ENCODE measurements at regions not wholly inside any gene's neighbourhood (a gene's known extent, or its start where the extent isn't known, plus 50 kb on each side); places are given as distances from the start of the nearest gene placed in this dataset.
"Not testable (repeated sequence)": the region's sequence is repeated elsewhere in the genome, so short reads cannot be mapped to it uniquely, and the experiment has no call there.

GRCh38 chr5:163730206-163730756 lies 224.9 kb downstream of the MAT2B start:
- H3K27ac ChIP-seq, result no peak overlapping the region
- no peak for TF ChIP-seq CTCF (conservative IDR thresholded peaks at IDR 0.05)

GRCh38 chr5:163731256-163731655 lies 225.8 kb downstream of the MAT2B start:
- no peak overlapping the region for H3K27ac ChIP-seq
- TF ChIP-seq CTCF (conservative IDR thresholded peaks at IDR 0.05), result no peak

GRCh38 chr5:163735069-163735468 lies 229.7 kb downstream of the MAT2B start:
- TF ChIP-seq CTCF (conservative IDR thresholded peaks at IDR 0.05), result no peak
- H3K27ac ChIP-seq, result no peak overlapping the region

DNA sequence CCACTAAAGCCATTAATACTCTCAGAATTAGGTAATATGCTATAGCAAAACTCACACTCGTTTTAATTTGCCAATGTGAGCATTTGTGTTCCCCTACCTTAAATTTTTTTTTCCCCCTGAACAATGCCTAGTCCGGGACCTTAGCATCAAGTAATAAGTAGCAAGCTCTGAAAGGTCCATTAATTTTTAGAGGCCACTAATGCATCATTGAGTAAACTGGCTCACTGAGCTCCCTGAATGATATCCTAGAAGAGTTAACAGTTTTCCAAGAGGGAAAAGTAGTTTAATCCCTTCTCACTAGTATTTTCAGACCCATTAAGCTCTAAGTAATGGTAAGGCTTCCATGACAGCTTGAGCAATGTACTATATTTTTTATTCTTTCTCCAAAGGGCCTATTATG lies 242.2 kb downstream of the MAT2B start:
- no peak overlapping the region for H3K27ac ChIP-seq
- TF ChIP-seq CTCF (conservative IDR thresholded peaks at IDR 0.05), result no peak

- no peak overlapping the region for H3K27ac ChIP-seq
- no peak for TF ChIP-seq CTCF (conservative IDR thresholded peaks at IDR 0.05)
Measured at GRCh38 chr5:163748934-163749333, 243.5 kb downstream of the MAT2B start.

- H3K27ac ChIP-seq, result not testable (repeated sequence)
Measured at GRCh38 chr5:163750415-163750814, 245.0 kb downstream of the MAT2B start.

- no peak overlapping the region for H3K27ac ChIP-seq
- no peak for TF ChIP-seq CTCF (conservative IDR thresholded peaks at IDR 0.05)
Measured at GRCh38 chr5:163755505-163755904, 250.1 kb downstream of the MAT2B start.

DNA sequence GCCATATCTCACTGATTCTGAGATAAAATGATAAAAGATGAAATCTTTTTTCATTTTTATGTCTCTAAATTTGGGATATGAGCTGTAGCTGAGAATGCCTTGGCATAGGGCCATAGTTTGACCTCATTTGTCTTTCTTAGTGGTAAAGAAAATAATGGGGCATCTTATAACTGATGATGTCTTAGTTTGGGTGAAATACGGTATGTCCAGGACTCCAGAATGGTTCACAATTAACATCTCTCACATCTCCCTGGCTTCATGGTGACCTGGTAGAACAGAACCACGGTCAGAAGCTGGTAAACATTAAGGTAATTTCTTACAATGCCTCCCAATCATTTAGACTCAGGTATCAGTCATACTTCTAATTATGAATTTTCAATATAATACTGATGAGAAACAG lies 250.8 kb downstream of the MAT2B start:
- no peak overlapping the region for H3K27ac ChIP-seq
- no peak for TF ChIP-seq CTCF (conservative IDR thresholded peaks at IDR 0.05)
